H7 (cell line): ENCODE measurements at regions not wholly inside any gene's neighbourhood (a gene's known extent, or its start where the extent isn't known, plus 50 kb on each side); places are given as distances from the start of the nearest gene placed in this dataset.

Source experiments
- DNase-seq: peaks from one replicate; pipeline ENCODE4 v3.0.0; 2012
- H3K27me3 ChIP-seq: 2 replicates; pipeline ENCODE4 v1.6.0; 2011; ENCODE audit warnings: mild to moderate bottlenecking, low read length; ENCODE audit not compliant: control insufficient read depth, insufficient read depth
- H3K36me3 ChIP-seq: replicated peaks from 2 replicates; pipeline ENCODE4 v1.5.1; 2011; ENCODE audit warnings: low read length; ENCODE audit not compliant: control insufficient read depth, insufficient read depth
- H3K4me3 ChIP-seq: 2 replicates; pipeline ENCODE4 v1.5.1; 2011; ENCODE audit warnings: low read depth, mild to moderate bottlenecking, control low read depth, low read length, moderate library complexity; ENCODE audit not compliant: insufficient read depth

DNA sequence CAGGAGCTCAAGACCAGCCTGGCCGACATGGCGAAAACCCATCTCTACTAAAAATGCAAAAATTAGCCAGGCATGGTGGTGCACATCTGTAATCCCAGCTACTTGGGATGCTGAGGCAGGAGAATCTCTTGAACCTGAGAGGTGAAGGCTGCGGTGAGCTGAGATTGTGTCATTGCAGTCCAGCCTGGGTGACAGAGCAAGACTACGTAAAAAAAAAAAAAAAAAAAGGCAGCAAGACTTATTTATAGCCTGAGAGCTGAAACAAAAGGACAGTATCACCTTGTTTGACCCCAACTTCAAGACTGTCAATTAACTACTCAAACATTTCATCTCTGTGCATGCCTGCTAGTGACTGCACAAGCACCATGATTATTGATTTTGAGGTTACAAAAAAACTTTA, 478.9 kb upstream of the GBE1 start:
- no peak for DNase-seq
- Histone ChIP-seq H3K4me3 (no peak overlapping the region), H3K36me3 (no peaks in the 10 kb centered on the region), H3K27me3 (no peaks in the 10 kb centered on the region)

DNA sequence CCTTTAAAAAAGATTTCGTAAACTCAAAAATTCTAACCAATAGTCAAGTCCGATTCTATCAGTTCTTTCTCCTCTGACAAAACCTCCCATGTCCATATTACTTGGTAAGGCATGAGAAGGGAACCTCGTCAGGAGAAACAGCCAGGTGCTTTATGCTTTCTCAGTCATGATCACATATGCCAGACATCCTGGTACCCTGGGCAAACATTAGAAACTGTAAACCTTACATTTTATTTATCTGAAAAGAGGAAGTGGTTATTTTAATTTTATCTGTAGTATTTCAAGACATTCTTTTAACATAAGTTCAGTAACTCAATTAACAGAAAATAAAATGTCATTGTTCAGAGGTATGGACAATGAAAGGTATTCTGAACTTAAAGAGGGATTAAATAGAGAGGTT, 474.8 kb upstream of the GBE1 start:
- Histone ChIP-seq H3K4me3 (no peak overlapping the region), H3K36me3 (no peaks in the 10 kb centered on the region), H3K27me3 (no peaks in the 10 kb centered on the region)
- DNase-seq: no peak

DNA sequence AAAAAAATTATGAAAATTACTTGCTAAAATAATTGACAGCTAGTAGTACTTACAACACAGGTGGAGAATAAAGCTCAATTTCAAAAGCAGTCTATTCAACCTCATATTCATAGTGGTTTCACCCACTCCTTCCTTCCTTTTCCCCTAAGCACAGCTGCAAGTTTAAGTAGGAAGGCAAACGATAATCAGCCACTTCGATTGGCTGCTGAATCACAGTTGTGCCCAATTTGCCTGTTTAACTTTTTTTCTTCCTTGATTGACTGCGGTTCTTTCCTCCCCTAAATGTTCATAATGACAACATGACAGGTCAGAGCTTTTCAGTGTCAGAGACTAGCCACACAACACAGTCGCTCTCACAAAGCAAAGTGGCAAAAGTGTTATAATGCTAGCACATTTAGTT, 468.0 kb upstream of the GBE1 start:
- Histone ChIP-seq H3K27me3 (no peaks in the 10 kb centered on the region), H3K36me3 (no peaks in the 10 kb centered on the region), H3K4me3 (no peak overlapping the region)
- no peak for DNase-seq

DNA sequence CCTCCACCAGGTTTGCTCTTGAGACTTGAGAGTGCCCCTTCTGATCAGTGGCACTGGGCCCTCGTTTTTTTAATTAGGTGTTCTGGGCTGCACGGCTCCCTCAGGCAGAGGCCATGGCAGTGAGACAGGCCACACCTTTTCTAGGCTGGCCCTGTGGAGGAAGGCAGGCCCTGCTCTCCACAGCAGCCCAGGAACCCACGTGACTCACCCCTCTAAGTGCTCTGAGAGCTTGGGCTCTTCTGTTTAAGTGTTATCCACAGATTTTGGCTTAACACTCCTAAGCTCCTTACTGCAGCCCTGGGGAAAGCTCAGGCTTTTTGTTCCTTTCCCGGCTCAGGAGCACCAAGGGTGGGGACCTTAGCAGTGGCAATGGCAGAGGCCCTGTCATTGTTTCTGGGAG, 463.2 kb upstream of the GBE1 start:
- Histone ChIP-seq H3K4me3 (no peak overlapping the region), H3K27me3 (no peaks in the 10 kb centered on the region), H3K36me3 (no peaks in the 10 kb centered on the region)
- no peak for DNase-seq

DNA sequence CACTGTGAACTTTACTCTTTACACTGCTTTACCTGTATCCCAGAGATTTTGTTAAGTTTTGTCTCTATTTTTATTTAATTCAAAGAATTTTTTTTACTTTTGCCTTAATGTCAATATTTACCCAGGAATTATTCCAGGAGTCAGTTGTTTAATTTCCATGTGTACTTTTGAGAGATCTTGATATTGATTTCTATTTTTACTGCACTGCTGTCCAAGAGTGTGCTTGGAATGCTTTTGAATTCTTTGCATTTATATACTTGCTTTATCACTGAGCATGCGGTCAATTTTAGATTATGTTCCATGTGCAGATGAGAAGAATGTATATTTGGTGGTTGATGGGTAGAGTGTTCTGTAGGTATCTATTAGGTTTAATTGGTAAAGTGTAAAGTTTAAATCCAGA, 461.0 kb upstream of the GBE1 start:
- no peaks in the 10 kb centered on the region for H3K27me3 ChIP-seq
- no peaks in the 10 kb centered on the region for H3K36me3 ChIP-seq
- H3K4me3 ChIP-seq: no peak overlapping the region
- no peak for DNase-seq

DNA sequence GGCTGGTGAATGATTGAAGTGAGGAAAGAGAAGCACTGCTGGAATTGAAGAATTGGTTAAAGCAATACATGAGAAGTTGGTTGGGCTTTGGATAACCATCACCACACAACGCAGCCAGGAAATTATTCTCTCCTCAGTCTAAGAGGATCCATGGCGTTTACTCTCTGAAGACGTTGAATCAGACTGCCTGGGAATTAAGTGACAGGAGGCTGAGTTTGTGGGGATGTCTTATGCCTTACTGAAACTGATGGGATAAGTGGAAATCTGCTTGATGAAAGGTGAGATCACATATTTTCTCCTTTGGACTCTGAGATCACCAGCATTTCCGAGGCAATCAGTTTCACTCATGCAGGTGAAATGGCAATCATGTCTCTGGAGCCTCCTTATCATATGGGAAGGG, 456.1 kb upstream of the GBE1 start:
- H3K27me3 ChIP-seq: no peaks in the 10 kb centered on the region
- H3K4me3 ChIP-seq: no peak overlapping the region
- H3K36me3 ChIP-seq: no peaks in the 10 kb centered on the region
- DNase-seq: no peak

DNA sequence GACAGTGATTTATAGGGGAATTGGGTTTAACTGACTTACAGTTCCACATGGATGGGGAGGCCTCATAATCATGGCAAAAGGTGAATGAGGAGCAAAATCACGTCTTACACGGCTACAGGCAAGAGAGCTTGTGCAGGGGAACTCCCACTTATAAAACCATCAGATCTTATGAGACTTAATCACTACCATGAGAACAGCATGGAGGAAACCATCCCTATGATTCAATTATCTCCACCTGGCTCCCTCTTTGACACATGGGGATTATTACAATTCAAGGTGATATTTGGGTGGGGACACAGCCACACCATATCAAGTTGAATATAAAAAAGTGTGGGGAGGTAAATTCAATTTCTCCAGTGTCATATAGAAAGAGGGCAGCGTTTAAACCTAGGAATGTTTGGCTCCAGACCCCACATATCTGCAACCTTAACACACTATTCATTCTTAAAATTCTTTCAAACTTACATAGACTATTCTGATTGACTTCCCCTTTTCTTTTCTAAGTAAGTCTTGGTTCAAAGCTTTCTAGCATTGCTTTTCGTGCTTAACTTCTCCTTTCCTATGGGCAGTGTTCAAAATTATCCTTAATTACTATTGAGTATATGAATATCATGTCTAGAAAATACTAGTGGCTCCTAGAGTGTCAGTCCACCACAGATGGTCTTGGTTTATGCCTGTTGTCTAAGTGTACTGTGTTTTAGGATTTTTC, 446.7 kb upstream of the GBE1 start:
- no peaks in the 10 kb centered on the region for H3K27me3 ChIP-seq
- no peak for DNase-seq
- no peak overlapping the region for H3K4me3 ChIP-seq
- no peaks in the 10 kb centered on the region for H3K36me3 ChIP-seq

DNA sequence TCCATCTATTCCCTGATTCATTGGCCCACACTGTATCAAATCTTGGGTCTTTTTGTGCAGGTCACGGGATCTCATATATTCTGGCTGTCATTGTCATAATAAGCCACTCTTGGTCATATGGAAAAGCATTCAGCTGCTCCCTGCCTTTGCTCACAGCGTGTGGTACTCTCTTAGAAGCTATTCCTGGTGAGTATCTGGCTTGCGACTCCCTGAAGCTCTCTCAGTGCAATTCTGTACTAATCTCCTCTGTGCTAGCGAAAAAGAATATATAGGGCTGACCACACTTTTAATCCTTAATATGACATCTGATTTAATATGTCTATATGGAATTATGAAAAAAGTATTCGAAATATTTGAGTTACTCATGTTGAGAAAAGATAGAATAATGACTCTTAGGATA, 440.8 kb upstream of the GBE1 start:
- Histone ChIP-seq H3K36me3 (no peaks in the 10 kb centered on the region), H3K27me3 (no peaks in the 10 kb centered on the region), H3K4me3 (no peak overlapping the region)
- DNase-seq: no peak

DNA sequence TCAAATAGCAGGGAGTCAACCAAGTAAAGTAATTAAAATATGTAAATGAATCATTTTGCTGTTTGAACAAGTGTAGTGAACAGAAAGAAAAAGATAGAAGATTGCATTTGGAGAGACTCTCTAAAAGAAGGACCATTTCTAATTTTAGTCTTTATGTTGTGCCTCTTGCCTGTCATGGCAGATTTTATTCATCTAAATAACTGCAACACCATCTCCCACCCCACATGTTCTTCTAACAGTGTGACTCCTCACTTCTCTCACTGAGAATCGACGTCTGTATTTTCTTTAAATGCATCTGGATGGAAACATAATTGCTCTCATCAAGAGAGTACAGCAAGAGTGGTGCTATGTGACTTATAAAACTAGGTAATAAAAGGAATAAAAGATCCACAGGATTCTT, 439.9 kb upstream of the GBE1 start:
- Histone ChIP-seq H3K36me3 (no peaks in the 10 kb centered on the region), H3K4me3 (no peak overlapping the region), H3K27me3 (no peaks in the 10 kb centered on the region)
- DNase-seq: no peak

DNA sequence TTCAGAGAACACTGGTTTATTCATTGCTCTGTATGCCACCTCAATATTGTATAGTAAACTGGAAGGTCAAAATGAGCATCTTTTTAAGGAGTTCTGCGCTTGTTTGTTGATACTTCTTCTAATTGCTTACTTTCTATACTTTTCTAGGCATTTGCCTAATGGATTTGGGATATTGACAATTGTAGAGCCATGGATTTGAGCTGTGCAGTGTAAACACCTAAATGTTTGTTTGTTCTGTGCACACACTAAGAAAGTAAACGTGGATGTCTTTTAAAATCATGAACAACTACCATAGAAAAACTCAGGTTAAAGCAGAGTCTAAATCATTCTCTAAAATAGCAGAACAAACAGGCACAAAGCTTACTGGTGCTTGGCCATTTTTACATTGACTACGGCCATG, 436.6 kb upstream of the GBE1 start:
- Histone ChIP-seq H3K4me3 (no peak overlapping the region), H3K27me3 (no peaks in the 10 kb centered on the region), H3K36me3 (no peaks in the 10 kb centered on the region)
- DNase-seq: no peak

DNA sequence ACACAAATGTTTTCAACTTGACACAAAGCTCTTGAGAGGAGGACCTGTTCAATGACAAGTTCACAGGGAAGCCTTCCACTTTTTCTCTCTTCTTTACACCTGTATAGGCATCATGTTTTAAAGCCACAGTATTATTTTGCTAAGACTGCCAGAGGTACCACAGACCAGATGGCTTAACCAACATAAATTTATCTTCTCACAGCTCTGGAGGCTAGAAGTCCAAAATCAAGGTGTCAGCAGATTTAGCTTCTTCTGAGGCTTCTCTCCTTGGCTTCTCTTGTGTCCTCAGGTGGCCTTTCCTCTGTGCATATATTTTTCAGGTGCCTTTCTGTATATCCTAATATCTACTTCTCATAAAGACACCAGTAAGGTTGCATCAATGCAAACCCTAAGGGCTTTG, 435.2 kb upstream of the GBE1 start:
- DNase-seq: no peak
- no peaks in the 10 kb centered on the region for H3K36me3 ChIP-seq
- no peaks in the 10 kb centered on the region for H3K27me3 ChIP-seq
- H3K4me3 ChIP-seq: no peak overlapping the region

DNA sequence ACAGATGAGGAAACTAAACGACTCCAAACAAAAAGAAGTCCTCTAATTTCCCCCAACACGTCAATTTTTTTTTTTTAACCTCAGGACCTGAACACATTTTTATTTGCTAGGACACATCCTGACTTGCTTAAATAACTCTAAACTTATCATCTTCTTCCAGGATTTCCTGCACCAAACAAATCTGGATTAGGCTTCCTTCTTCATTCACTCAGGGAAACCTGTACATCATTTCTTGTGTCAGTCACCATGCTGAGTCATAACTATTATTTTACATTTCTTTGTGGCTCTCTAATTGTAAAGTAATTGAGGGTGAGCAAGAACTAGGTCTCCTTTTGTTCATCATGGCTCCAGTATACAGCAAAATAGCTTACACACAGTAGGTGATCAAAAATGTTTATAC, 433.4 kb upstream of the GBE1 start:
- DNase-seq: no peak
- no peak overlapping the region for H3K4me3 ChIP-seq
- no peaks in the 10 kb centered on the region for H3K27me3 ChIP-seq
- no peaks in the 10 kb centered on the region for H3K36me3 ChIP-seq

DNA sequence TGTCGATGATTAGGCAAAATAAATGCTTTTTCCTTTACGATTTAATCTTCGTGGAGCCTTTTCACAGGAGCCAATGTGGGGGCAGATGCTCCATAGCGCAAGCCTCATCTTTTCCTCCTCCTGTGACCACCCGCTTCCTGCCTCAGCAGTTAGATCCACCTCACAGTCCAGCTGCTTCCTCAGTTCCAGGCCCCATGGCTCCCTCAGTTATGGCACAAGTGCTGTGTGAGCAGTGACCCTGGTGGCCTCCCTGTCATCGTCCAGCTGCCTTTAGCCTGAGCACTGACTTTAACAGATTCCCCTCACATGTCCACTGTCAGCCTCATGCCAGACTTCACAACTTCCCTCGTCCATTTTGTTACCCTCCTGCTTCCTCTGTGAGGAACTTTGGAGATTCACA, 424.6 kb upstream of the GBE1 start:
- H3K36me3 ChIP-seq: no peaks in the 10 kb centered on the region
- no peak overlapping the region for H3K4me3 ChIP-seq
- no peak for DNase-seq
- H3K27me3 ChIP-seq: no peaks in the 10 kb centered on the region

DNA sequence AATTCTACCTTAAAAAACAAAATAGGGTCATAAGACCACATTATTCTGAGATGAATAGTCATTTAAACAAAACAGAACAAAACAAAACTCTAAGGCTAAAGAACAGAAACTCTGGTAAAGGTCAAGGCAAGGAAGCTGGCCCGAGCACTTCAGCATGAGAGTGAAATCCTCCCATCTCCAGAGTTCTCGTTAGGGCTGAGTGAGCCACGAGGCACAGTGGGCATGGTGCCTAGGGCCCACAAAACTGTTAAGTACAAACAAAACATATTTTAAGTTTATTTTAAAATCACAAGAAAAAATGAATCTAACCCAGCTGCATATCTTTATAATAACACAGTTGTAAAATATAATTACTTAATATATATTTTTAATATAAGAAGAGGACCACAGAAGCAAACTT, 417.8 kb upstream of the GBE1 start:
- H3K4me3 ChIP-seq: no peak overlapping the region
- H3K27me3 ChIP-seq: no peaks in the 10 kb centered on the region
- no peak for DNase-seq
- no peaks in the 10 kb centered on the region for H3K36me3 ChIP-seq

DNA sequence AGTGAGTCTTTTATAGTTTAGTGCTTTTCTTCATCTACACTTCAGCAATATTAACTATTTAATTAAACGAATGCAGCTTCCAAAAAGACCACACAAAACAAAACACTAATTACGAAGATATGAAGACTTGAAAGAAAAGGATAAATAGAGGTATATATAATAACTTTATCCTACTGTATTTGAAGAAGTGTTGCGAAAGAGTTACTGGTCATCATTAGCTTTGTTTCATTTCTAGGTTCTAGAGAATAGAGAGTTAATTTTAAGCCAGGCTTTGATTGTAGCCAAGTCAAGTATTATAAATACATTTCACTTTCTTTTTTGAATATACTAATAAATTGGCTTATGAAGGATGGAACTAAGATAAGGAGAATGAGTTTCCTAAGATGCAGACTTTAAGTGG, 416.8 kb upstream of the GBE1 start:
- DNase-seq: no peak
- no peaks in the 10 kb centered on the region for H3K36me3 ChIP-seq

DNA sequence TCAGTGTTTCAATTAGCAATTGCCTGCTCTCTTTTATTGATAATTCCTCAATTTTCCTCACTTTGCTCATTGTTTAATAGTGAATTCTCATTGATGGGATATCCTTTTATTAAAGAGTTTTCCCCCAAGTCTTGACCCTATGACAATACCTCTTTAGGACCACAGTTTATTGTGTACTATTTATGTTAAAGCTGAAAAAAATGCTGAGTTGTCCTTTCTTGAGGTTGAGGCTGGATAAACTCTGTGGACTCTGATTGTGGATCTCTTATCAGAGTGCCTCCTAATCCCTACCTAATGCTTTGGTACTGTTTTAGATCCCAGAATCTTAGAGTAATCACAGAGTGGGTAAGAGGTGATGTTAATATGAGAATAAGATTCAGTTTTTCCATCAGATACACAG, 416.3 kb upstream of the GBE1 start:
- DNase-seq: no peak
- no peak overlapping the region for H3K4me3 ChIP-seq
- H3K27me3 ChIP-seq: no peaks in the 10 kb centered on the region
- H3K36me3 ChIP-seq: no peaks in the 10 kb centered on the region

More for the DNA sequence above, 416.8 kb upstream of the GBE1 start:
- no peaks in the 10 kb centered on the region for H3K27me3 ChIP-seq
- no peak overlapping the region for H3K4me3 ChIP-seq
